ENCODE measurements at regions not wholly inside any gene's neighbourhood (a gene's known extent, or its start where the extent isn't known, plus 50 kb on each side); places are given as distances from the start of the nearest gene placed in this dataset.
A peak's percentile ranks its signal among the peaks of the same experiment; 100 is the strongest.

GRCh38 chr4:159503236-159504008 lies 400.5 kb downstream of the RAPGEF2 start:
- DNase-seq: no peak

DNA sequence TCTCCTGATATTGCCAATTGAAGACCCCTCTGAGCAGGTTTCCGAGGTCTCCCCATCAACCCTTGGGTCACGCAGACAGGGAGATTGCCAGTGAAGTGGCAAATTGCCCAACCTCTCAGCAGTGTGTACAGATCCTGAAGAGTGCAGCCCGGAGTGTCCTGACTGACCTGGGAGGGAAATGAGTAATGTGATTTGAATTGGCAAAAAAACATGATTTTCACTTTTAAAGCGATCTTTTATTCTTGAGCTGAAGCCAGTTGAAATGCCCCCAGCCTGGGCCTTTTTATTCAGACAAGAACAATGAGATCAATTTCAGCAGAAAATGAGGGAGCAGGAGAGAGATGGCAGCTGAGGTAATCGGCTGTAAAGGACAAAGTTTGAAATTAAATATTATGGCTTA lies 401.8 kb downstream of the RAPGEF2 start:
- DNase-seq: peak; percentile 9

DNA sequence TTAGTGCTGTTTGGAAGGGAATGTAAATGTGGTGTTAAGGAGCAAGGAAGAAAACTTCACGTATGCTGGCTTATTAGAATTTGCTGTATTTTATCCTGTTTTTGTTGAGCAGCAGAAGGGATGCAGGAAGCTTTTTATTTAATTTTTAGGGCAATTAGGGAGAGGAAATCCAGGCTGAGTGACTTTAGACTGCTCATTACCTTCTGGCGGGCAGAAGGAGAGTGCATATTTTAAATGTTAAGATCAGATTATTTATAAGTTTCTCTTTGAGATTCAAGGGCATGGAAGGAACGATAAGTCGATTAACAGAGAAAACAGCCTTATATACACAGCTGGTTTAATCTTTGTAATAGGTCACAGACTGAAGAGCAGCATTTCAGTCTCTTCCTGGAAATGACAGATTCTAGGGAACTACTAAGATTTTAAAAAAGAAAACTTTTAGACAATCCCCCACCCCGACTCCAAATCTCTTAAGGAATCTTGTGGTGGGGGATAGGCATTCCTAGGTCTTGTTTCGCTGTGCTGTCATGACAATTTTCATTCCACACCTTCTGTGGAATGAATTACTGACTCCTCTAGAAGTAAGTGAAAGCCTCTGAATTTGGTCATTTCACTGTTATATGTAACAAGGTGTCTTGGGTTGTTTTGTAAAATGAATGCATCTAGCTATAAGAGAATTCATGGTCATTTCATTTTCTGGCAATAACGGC lies 402.5 kb downstream of the RAPGEF2 start:
- DNase-seq: no peak

- no peak for DNase-seq
Observed at GRCh38 chr4:159506801-159507517, 404.1 kb downstream of the RAPGEF2 start.

GRCh38 chr4:159508917-159509500 lies 406.1 kb downstream of the RAPGEF2 start:
- DNase-seq: no peak

DNA sequence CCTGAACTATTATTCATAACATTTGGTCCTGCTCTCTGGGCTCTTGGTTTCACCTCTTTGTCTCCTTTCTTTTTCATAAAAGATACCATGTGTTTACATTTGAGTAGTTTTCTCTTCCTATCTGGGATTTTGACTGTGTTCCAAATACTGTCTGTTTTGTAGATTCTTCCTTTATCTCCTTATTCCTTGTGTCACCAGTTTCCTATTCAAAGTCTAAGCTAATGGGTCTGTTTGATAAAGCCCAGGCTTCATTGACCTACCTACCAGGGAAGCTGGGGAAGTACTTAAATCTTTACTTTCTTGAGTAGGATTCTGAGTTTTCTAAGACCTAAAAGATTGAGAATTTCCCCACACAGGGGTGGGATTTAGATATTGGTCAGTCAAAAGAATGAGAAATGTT lies 409.5 kb downstream of the RAPGEF2 start:
- no peak for DNase-seq

DNA sequence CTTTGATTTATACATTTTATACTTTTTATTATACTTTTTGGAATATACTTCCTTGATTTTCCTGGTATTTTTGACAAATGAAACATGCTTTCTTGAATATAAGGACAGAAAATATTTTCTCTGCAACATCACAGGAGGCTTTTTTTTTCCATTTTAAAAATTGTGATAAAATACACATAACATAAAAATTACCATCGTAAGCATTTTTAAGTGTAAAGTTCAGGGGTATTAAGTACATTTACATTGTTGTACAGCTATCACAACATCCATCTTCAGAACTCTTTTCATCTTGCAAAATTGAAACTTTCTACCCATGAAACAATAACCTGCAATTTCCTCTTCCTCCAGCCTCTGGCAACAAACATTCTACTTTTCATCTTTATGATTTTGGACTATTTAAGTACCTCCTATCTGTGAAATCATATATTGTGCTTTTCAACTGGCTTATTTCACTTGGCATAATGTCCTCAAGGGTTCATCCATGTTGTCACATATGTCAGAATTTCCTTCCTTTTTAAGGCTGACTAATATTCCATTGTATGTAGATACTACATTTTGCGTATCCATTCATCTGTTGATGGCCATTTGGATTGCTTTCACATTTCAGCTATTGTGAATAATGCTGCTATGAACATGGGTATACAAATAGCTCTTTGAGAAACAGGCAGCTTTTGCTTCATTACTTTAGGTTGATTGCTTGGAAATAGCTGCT lies 412.6 kb downstream of the RAPGEF2 start:
- DNase-seq: no peak

DNA sequence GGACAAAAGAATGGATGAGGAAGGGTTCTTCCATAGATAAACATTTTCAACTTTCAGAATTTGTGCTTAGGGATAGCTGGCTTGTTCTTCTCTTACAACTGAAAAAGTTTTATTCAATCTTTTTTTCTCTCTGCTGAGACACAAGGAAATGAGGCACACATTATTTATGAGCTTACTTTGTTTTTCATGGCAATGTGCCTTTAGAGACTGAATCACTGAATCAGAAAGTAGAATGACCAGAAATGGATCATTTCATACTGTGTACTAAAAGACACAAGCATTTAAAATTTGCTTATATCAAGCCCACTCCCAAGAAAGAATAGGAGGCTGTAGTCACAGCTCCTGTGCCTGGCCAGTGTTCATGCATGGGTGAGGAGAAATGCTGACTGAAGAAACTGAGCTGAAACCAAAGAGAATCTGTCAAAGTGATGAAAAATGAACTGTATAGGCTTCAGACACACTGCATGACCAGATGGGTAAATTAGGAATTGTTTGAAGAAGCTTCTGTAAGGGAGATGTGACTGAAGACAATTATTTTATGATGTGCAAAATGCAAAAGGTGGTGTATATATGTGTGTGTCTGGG lies 413.8 kb downstream of the RAPGEF2 start:
- DNase-seq: no peak

DNA sequence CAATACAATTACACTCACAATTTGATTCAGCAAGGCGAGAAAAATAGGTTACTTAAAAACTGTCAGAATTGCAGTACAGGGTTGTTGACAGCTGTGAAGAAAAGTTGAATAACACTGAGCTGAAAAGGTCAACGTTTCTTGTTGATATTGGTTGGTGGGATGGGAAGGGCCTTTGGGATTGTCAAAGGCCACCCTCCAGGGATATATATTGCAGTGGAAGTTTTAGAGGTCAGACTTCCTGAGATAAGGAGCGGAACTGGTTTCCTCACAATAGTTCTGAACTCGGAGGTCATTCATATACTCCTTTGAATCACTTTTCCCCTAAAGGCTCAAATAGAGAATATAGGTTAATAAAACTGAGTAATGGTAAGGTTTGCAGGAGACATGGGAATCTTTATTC lies 417.2 kb downstream of the RAPGEF2 start:
- DNase-seq: no peak

- DNase-seq: no peak
Observed at GRCh38 chr4:159526172-159526571, 423.3 kb downstream of the RAPGEF2 start.

DNA sequence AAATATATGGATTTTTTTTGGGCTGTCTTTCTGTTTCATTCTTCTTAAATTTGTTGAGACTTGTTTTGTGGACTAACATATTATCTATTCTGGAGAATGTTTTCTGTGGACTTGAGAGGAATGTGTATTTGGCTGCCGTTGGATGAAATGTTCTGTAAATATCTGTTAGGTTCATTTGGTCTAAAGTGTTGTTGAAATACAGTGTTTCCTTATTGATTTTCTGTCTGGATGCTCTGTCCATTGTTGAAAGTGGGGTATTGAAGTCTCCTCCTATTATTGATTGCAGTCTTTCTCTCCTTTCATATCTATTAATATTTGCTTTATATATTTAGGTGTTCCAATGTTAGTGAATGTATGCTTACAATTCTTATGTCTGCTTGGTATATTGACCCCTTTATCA lies 431.8 kb downstream of the RAPGEF2 start:
- DNase-seq: no peak

- DNase-seq: no peak
Observed at GRCh38 chr4:159538556-159538955, 435.7 kb downstream of the RAPGEF2 start.

GRCh38 chr4:159540038-159540437 lies 437.2 kb downstream of the RAPGEF2 start:
- no peak for DNase-seq

GRCh38 chr4:159540501-159540900 lies 437.6 kb downstream of the RAPGEF2 start:
- no peak for DNase-seq

- DNase-seq: no peak
Observed at GRCh38 chr4:159541143-159541542, 438.3 kb downstream of the RAPGEF2 start.

GRCh38 chr4:159542296-159542695 lies 439.4 kb downstream of the RAPGEF2 start:
- DNase-seq: no peak

- no peak for DNase-seq
Observed at GRCh38 chr4:159543831-159544230, 441.0 kb downstream of the RAPGEF2 start.

- no peak for DNase-seq
Observed at GRCh38 chr4:159545556-159545955, 442.7 kb downstream of the RAPGEF2 start.

DNA sequence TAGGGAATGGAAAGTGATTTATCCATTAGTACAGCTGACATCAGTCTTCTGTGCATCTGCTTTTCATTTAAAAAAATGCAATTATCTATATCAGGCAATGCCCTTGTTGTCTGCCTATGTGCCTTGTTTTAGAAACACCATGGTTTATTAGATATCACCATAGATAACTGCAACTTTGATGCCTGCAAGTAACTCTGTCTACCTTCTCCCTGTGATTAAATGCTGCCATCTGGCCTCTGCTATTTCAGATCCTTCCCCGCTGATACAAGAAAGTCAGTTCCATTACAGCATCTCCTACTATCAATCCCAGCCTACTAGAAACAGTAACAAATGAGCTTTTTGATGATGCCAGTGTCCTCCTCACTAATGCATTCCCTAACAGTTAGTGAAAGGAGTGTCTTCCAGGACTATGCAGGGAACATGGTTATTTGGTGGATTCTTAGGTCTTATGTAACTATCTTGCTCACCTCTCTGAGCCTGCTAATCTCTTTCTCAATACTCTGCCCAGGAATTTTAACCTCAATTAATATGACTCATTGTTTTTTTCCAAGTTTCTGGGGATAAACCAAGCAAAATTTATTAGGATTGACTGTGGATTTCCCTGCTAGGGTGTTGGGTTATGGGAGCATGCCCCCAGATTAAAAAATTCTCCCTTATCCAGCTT lies 444.9 kb downstream of the RAPGEF2 start:
- peak; percentile 11 for DNase-seq

GRCh38 chr4:159549098-159549518 lies 446.2 kb downstream of the RAPGEF2 start:
- DNase-seq: no peak

DNA sequence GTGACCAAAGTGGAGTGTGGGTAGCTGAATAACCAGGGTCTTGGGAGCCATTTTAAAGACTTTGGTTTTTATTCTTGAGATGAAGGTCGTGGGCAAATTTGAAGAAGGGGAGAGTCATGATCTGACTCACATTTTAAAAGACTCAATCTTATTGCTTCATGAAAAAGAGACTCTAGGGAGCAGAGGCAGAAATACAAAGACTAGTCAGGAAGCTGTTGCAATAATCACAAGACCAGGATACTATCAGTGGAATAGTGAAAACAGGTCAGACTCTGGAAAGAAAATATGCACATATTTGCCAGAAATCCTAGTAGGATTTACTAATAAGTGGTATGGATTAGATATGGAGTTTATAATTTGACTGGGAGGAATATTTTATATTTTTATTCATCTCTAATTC lies 448.4 kb downstream of the RAPGEF2 start:
- no peak for DNase-seq
